DOHH2 (cell line): ENCODE measurements at regions not wholly inside any gene's neighbourhood (a gene's known extent, or its start where the extent isn't known, plus 50 kb on each side); places are given as distances from the start of the nearest gene placed in this dataset.

Source experiments
- H3F3A ChIP-seq: fragments of 200-600 bp; sonication (generic), shearing (Covaris generic); 2 replicates; pipeline ENCODE4 v1.6.0; 2016; ENCODE audit warnings: antibody characterized with exemption, mild to moderate bottlenecking; ENCODE audit not compliant: control insufficient read depth, insufficient read depth
- H3K27ac ChIP-seq: fragments of 200-600 bp; sonication (generic); 2 replicates; pipeline ENCODE4 v1.5.1; 2014; ENCODE audit warnings: low read depth, mild to moderate bottlenecking, low read length, moderate library complexity
- H3K27me3 ChIP-seq: fragments of 200-600 bp; sonication (generic); 2 replicates; pipeline ENCODE4 v1.6.1; 2014; ENCODE audit warnings: mild to moderate bottlenecking, low read length, mixed read lengths; ENCODE audit not compliant: control insufficient read depth
- H3K36me3 ChIP-seq: fragments of 200-600 bp; sonication (generic); 2 replicates; pipeline ENCODE4 v1.6.1; 2014; ENCODE audit warnings: mild to moderate bottlenecking, low read length, moderate library complexity, mixed read lengths; ENCODE audit not compliant: control insufficient read depth
- H3K4me1 ChIP-seq: fragments of 200-600 bp; sonication (generic); 2 replicates; pipeline ENCODE4 v1.6.1; 2014; ENCODE audit warnings: mild to moderate bottlenecking, low read length, mixed read lengths; ENCODE audit not compliant: control insufficient read depth
- H3K4me2 ChIP-seq: fragments of 200-600 bp; sonication (generic); 2 replicates; pipeline ENCODE4 v1.6.0; 2014; ENCODE audit warnings: mild to moderate bottlenecking, low read length, moderate library complexity
- H3K4me3 ChIP-seq: fragments of 200-600 bp; sonication (generic); 2 replicates; pipeline ENCODE4 v1.5.1; 2014; ENCODE audit warnings: mild to moderate bottlenecking, low read length, mixed read lengths
- H3K79me2 ChIP-seq: fragments of 200-600 bp; sonication (generic); 2 replicates; pipeline ENCODE4 v1.6.1; 2014; ENCODE audit warnings: mild to moderate bottlenecking, low read length, mixed read lengths; ENCODE audit not compliant: control insufficient read depth
- H3K9me2 ChIP-seq: fragments of 200-600 bp; sonication (generic); replicated peaks from 2 replicates; pipeline ENCODE4 v1.6.1; 2014; ENCODE audit warnings: mild to moderate bottlenecking, low read length, mixed read lengths; ENCODE audit not compliant: control insufficient read depth
- H3K9me3 ChIP-seq: fragments of 200-600 bp; sonication (generic); 2 replicates; pipeline ENCODE4 v1.6.1; 2014; ENCODE audit warnings: antibody characterized with exemption, low read length, mixed read lengths; ENCODE audit not compliant: control insufficient read depth, insufficient read depth
- H4K20me1 ChIP-seq: fragments of 200-600 bp; sonication (generic); 2 replicates; pipeline ENCODE4 v1.6.0; 2014; ENCODE audit warnings: low read depth, mild to moderate bottlenecking, antibody characterized with exemption, low read length, moderate library complexity; ENCODE audit not compliant: control insufficient read depth, insufficient read depth
- EZH2phosphoT487 ChIP-seq: fragments of 200-600 bp; sonication (generic); IDR thresholded peaks from 2 replicates; pipeline ENCODE4 v1.6.1; 2017; ENCODE audit warnings: borderline replicate concordance, mild to moderate bottlenecking, antibody characterized with exemption, low read length, moderate library complexity, mixed read lengths
- TF ChIP-seq, protein P1 (sequence below): fragments of 200-600 bp; sonication (generic); IDR thresholded peaks from one replicate; pipeline ENCODE4 v1.5.1; 2014; ENCODE audit warnings: antibody characterized with exemption, mild to moderate bottlenecking, low read depth, low read length; ENCODE audit not compliant: poor library complexity, severe bottlenecking

DNA sequence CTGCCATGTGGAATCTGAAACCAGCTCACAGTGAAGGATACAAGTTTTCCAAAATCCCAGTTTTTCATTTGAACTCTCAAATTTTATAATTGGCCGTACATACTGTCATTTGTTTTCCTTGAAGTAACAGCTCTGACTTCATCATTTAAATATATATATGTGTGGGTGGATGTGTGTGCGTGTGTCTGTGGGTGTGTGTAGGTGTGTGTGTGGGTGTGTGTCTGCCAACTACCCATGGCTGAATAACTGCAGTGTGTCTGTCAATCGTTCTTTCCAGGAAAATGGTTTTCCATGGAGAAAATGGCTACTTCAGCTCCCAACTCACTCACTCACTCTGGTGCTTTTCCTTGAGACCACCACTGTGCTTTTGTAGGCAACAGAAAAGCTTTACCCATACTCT lies 169.0 kb downstream of the PLPP3 start:
- Histone ChIP-seq H3K36me3 (no peaks in the 10 kb centered on the region), H4K20me1 (no peaks in the 10 kb centered on the region), H3K27me3 (peaks cover 8% of the 10 kb centered on the region; the same call in 1 of the 2 replicates), H3K79me2 (no peaks in the 10 kb centered on the region), H3K4me1 (no peaks in the 10 kb centered on the region), H3K9me2 (no peaks in the 10 kb centered on the region), H3K4me3 (no peak overlapping the region), H3K4me2 (no peak overlapping the region), H3K27ac (no peak overlapping the region), H3F3A (no peaks in the 10 kb centered on the region), H3K9me3 (no peaks in the 10 kb centered on the region)
- TF ChIP-seq, protein P1, sequence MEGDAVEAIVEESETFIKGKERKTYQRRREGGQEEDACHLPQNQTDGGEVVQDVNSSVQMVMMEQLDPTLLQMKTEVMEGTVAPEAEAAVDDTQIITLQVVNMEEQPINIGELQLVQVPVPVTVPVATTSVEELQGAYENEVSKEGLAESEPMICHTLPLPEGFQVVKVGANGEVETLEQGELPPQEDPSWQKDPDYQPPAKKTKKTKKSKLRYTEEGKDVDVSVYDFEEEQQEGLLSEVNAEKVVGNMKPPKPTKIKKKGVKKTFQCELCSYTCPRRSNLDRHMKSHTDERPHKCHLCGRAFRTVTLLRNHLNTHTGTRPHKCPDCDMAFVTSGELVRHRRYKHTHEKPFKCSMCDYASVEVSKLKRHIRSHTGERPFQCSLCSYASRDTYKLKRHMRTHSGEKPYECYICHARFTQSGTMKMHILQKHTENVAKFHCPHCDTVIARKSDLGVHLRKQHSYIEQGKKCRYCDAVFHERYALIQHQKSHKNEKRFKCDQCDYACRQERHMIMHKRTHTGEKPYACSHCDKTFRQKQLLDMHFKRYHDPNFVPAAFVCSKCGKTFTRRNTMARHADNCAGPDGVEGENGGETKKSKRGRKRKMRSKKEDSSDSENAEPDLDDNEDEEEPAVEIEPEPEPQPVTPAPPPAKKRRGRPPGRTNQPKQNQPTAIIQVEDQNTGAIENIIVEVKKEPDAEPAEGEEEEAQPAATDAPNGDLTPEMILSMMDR, result no peak
- TF ChIP-seq EZH2phosphoT487, result no peak

DNA sequence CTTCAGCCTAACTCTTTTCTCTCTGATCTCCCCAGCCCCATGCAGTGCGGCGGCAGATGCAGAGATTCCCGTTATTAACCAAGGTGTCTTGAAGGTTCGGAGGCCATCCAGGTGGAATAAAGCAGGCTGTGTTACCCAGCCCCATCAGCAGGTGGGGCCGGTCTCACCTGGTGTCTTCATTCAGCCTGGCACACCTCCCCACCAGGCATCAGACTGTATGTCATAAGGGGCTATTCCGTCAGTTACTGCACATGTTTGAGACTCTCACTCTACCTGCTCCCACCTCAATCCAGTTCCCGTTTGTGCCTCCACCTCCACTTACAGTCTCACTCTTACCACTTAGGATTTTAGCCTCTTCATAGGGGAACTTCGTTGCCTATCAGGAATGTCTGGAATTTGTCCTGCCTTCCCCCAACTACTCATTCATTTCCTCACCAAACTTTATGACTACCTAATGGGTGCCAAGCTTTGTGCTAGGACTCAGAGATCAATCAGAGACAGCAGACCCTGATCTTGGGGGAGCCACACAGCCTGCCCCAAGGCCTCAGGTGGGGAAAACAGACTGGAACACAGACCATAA lies 170.2 kb downstream of the PLPP3 start:
- TF ChIP-seq EZH2phosphoT487, result no peak
- TF ChIP-seq, protein P1, result peak; percentile 64

DNA sequence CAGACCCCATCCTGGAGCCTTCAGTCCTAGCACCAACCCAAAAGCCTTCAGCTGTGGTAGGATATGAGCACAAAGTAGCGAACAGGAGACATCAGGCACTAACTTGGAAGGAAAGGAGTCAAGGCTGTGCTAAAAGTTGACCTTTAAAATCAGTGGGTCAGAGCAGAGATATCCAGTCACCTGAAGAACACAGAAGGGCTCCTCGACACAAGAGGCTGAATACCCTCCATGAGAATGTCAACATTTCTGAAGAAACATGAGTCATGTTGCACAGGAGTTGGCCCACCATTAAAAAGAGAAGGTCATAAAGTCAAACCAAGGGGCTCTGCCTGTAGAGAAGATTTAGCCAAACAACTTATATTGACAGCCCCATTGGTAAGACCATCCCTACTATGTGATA lies 172.5 kb downstream of the PLPP3 start:
- Histone ChIP-seq H3F3A (no peaks in the 10 kb centered on the region), H3K36me3 (no peaks in the 10 kb centered on the region), H3K4me2 (no peak overlapping the region), H3K27ac (no peak overlapping the region), H3K27me3 (0 out of 2 replicates have a peak, but pooled peaks cover 3% of the 10 kb centered on the region), H3K4me1 (peaks cover 7% of the 10 kb centered on the region; the same call in 1 of the 2 replicates), H3K9me2 (no peaks in the 10 kb centered on the region), H4K20me1 (no peaks in the 10 kb centered on the region), H3K4me3 (no peak overlapping the region), H3K79me2 (no peaks in the 10 kb centered on the region), H3K9me3 (no peaks in the 10 kb centered on the region)
- no peak for TF ChIP-seq EZH2phosphoT487
- TF ChIP-seq, protein P1, result no peak

More for the DNA sequence above, 170.2 kb downstream of the PLPP3 start:
- Histone ChIP-seq H3F3A (no peaks in the 10 kb centered on the region), H3K9me3 (no peaks in the 10 kb centered on the region), H3K27ac (no peak overlapping the region), H3K4me2 (no peak overlapping the region), H3K79me2 (no peaks in the 10 kb centered on the region), H3K4me1 (peaks cover 5% of the 10 kb centered on the region; the same call in 1 of the 2 replicates), H4K20me1 (no peaks in the 10 kb centered on the region), H3K27me3 (peaks cover 8% of the 10 kb centered on the region; the same call in 1 of the 2 replicates), H3K36me3 (no peaks in the 10 kb centered on the region), H3K9me2 (no peaks in the 10 kb centered on the region), H3K4me3 (no peak overlapping the region)
